GM19463 (cell line): ENCODE measurements at regions not wholly inside any gene's neighbourhood (a gene's known extent, or its start where the extent isn't known, plus 50 kb on each side); places are given as distances from the start of the nearest gene placed in this dataset.

Experiments
- ATAC-seq: cut with Tn5 transposase; IDR thresholded peaks from one replicate; pipeline ENCODE4 v1.9.1; 2021; ENCODE audit warnings: mild to moderate bottlenecking, moderate library complexity; ENCODE audit not compliant: unreplicated experiment

DNA sequence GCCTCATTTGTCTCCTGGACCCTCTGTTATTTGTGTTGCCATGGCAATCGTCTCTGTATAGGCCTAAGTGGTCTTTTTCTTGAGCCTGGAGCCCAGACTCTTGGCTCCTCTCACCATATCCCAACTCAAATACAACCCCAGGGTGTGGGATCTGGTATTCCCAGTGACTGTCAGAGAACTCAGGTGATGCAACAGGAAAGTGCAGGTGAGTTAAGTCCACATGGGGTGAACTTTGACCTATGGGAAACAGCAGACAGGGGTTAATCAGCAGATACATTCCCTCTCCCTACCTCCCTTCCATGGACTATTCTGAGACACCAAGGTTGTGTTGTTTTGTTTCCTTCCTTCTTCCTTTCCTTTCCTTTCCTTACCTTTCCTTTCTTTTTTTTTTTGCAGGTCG lies 130.9 kb upstream of the RPS6KA3 start:
- no peak for ATAC-seq

DNA sequence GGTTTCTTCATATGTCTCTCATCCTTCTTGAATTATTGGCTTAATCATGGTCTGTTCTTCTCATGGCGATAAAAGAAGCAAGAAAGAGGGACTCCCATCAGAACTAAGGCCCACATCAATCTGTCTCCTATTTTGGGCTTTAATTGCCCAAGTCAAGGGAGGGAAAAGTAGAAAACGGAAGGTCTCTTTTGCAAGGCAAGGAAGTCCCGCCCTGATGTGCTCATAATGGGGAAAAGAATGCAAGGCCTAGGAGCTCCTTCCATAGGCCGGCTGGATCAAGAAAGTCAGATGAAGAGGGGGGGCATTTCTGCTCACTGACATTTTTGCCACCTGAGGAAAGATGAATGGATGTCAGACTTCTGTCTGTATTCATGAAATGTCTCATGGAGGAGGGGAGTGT lies 127.7 kb upstream of the RPS6KA3 start:
- ATAC-seq: no peak

DNA sequence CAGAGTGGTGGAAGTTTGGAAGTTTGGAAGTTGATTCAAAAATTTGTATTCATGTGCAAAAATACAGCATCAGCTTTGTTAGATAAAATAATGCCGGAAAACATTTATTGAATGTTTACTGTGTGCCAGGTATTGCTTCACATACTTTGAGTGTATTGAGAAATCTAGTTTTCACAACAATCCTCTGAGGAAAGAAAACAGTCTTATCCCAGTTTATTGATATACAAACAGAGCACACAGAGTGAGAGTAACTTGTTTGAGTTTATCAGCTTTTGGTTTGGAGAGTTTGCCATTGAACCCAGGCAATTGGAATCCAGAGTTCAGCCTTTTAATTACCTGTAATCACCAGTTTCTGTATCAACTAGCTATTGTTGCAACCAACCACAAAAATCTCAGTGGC lies 127.2 kb upstream of the RPS6KA3 start:
- ATAC-seq: no peak

DNA sequence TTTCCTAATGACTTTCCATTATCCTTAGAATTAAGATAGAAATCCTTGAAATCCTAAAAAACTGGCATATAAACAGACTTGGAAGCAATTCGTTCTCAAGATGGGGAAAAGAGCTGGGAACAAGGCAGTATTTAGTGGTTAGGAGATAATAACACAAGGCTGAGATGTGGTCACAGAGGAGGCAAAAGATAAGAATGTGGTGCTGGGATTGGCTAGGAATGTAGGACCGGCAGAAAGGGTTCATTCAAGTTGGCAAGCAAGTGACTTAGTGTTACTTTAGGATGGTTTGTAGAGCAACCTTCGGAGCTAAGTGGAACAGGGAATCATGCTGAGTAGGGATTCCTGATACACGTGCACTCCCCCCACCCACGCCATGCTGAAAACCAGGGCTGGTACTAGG lies 121.9 kb upstream of the RPS6KA3 start:
- no peak for ATAC-seq

DNA sequence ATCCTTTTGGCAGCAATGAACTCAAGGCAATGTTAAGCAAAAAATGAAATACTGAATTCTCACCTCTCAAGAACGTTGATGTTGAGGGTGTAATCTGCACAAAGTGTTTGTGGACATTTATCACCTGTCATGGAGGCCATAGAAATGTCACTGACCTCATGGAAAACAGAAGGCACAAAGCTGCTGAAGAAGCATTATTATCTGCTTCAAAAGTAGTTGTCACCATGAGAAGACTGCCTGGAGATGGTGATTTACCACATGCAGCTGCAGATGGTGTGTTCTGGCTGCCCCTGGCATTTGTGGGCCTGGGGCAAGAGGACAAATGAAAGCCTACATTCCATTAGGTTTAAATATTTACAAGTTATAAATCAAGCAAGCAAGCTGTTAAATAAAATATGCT lies 116.8 kb upstream of the RPS6KA3 start:
- ATAC-seq: no peak

DNA sequence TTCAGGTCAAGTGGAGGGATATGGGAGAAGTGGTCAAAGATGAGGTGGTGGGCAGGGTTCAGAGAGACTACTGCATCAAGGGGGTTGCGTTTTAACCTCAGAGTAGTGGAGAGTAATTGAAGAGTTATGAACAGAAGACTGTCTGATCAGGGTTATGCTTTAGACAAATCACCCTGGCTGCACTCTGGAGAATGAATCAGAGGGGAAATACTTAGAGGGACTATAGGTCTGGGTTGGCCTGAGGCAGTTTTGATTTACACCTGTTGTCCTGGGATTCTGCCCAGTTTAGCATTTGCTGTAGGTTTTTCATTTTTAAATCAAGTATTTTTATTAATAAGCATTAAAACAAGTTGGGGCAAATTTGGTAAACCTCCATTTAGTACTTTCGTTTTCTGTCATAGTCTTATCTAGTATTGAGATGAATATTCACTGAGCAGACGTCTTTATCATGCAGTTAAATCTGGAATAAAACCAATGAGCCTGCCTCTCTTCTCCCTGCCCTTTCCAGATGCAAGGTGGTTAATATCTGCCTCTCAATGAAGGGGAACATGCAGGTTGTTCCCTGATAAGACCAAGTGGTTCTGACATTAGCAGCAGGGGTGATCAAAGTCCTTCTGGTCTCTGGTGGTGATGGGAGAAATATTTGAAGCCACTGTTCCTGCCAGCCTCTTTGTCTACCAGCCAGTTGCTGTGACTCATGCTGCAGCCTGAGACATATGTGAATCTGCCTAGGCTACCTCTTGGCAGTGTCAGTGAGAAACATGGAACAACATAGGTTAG lies 116.0 kb upstream of the RPS6KA3 start:
- peak; percentile 61 for ATAC-seq

DNA sequence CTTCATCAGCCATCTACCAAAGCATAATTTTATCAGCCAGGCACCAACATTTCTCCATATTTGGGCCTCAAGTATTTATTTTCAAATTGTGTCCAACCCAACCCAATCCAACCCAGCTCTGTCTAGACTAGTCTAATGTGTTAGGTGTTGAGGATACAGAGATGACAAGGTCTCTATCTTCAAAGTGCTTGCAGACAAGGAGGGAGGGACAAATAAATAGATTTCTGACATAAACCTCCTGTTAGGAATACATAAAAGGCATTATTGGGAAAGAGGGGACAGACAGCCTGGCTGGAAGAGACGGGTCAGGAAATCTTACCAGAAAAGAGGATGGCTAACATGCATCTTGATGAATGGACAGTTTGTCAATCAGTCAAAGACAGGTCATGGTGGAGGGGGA lies 115.4 kb upstream of the RPS6KA3 start:
- no peak for ATAC-seq

DNA sequence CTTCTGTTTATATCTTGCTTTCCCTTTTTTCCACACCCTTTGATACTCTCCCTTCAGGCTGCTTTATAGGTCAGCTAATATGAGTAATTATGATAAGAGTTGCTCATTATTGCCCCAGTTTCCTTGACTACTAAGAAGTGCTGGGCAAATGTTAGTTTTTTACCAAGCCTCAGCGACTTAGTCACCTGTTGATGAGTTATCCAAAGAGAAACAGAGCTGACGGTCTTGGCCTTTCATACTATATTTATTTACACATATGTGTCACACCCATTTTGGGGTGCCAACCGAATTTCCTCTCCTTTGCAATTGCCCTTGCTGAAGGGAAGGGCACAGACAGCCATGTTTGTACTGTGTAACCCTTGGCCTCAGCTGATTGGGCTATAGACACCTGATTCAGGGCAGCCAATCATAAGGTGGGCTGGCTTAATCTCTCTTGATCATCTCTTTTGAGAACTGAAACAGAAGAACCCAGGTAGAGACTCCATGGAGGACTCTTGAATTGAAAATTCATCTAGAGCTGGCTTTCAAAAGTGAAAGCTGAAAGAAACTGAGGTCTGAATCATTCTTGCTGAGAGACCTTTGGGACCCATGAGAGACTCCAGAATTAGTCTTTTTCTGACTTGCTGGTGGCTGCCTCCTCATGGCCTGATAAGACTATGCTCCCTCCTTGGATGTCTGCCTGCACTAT lies 111.7 kb upstream of the RPS6KA3 start:
- ATAC-seq: no peak

DNA sequence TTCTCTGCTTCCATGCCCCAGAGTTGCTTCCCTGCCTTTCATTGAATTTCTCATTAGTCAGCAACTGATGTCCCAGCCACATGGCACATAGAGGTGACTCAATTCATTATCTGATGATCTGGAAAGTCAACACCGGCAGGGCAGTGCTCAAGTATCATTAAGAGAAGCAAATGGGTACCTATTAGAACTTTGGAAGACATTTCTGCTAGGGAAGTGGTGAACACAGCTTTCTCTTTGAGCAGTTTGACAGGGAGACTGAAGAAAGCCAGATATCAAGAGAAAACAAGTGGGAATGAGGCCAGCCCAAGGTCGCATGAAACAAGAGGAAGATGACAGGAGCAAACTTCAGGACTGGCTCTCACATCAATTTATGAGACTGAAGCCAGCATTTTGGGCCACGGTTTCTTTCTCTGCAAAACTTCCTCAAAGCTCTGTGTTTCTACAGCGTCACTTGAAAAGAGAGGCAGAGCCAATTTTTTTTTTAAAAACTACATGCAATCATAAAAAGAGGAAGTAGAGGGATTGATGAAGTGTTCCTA lies 108.3 kb upstream of the RPS6KA3 start:
- no peak for ATAC-seq

DNA sequence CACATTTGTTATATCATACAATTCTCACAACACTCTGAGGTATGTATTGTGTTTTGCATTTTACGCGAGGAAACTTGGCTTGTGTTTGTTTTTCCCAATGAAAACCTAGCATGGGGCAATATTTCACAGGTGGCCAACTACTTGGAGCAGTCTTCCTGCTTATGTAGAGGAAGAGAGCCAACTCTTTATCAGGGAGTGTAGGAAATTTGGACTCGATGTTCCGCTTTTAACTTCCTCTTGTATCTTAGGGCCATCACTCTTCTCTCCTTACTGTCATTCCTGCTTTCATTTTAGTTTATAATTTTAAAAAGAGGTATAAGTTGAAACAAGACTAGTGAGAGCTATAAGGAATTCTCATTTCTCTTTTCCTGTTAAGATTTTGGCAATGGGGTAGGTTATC lies 107.7 kb upstream of the RPS6KA3 start:
- no peak for ATAC-seq

DNA sequence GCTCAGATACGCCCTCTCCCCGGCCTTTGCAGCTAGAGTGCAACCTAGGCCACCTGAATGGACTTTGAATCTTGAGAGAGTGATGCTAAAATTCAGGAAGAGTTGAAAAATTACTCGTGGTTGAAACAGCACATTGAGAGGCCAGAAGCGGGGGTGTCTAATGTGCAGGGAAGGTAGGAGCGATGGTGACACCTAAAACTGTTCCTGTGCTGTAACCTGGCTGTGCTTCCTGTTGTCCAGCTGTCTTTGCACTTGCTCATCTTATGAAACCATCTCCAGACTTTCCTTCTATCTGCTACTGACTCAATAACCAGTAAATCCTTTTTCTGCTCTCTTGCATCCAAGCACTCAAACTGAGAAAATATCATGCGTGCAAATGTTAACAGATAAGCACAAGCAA lies 106.4 kb upstream of the RPS6KA3 start:
- no peak for ATAC-seq

DNA sequence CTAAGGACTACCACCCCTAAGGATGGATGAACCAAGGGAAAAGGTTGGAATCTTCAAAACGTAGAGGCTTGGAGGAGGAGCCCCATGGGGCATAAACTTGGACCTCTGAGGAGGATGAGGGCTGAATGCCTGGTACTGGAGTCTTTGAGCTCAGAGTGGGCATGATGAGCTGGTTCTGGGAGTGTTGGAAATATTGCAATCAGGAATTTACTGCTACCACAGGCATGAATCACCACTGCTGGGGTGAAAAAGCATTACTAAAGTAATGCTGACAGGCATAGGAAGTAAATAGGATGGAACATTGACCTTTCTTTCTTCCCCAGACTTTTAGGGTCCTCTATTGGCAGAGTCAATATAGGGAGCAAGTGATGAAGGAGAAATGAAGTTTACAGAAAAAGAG lies 105.8 kb upstream of the RPS6KA3 start:
- ATAC-seq: no peak

DNA sequence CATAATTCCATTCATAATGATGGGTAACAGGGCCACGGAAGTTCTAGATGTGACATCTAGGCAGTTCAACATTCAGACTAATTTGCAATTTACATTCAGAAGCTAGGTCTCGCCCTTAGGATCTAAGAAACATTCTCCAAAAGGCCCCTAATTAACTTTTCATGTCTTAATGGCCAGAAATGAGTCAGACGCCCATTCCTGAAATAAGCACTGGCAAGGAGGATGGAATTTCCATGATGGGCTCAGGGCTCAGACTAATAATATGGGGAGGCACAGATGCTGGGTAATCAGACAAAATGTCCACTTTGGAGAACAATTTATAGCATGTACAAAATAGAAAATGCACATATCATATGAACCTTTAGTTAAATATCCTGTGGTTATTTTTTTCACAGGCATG lies 102.8 kb upstream of the RPS6KA3 start:
- ATAC-seq: no peak

DNA sequence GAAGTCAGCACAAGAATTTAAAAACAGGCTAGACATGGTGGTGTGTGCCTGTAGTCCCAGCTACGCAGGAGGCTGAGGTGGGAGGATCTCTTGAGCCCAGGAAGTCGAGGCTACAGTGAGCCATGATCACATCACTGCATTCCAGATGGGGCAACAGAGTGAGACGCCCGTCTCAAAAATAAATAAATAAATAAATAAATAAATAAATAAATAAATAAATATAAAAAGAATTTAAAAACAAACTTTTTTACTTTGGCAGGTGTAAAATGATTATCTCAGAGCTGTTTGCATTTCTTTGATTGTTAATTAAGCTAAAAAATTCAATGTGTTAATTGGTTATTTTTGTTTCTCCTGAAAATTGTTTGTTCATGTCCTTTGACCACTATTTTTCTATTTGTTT lies 97.5 kb upstream of the RPS6KA3 start:
- no peak for ATAC-seq

DNA sequence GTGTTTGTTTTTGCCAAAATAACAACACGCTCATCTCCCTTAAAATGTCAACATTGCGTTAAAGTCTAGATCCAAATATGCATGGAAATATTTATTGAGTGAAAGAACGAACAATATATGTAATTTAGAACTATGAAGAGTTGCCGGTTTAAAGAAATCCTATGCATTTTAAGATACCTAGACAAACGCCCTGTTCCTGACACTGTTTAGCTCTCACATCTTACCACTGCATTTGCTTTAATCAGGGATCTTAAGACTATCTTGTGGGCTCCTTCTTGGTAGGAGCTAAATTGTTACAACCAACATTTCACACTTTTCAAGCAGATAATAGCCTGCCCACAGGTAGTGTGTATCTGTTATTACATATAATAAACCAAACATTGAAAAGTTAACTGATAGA lies 96.6 kb upstream of the RPS6KA3 start:
- no peak for ATAC-seq

DNA sequence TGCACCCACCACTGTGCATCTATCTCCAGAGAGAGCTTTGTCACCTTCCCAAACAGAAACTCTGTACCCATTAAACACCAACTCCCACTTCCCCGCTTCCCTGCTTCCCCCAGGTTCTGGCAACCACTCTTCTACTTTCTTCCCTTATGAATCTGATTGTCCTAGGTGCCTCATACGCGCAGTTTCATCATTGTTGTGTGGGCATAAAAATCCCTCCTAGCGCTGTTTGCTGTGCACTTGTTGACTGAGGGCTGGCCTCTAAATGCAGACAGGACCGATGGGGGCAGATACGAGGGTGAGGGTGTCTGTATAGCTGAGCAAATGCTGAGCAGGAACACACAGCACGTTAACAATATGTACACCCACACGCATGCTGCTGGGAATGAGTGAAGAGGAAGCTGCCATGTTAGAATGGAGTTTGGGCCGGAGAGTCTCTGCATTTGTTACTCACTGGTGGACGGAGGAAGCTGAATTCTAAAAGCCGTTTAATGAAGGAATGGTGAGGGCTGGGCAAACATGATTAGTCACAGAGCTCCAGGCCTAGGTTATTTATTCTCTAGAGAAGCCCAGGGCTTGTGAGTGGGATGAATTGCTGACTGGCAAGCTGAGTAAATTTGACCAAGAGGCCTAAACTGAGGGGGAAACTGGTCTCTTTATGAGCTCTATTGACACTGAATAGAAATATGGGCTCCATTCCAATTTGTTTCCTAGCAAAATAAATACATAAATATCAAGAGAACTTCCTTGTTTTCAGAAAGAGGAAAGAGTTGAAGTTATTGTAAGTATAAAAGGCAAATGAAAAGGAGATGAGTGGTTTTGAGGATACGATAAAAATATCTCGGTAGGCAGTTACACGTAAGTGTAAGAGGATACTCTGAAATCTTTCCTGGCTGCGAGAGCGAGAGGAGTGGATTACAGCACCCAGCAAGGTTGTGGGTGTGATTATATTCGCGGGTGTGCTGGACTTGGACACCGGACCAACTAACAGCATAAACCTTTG lies 95.9 kb upstream of the RPS6KA3 start:
- no peak for ATAC-seq

DNA sequence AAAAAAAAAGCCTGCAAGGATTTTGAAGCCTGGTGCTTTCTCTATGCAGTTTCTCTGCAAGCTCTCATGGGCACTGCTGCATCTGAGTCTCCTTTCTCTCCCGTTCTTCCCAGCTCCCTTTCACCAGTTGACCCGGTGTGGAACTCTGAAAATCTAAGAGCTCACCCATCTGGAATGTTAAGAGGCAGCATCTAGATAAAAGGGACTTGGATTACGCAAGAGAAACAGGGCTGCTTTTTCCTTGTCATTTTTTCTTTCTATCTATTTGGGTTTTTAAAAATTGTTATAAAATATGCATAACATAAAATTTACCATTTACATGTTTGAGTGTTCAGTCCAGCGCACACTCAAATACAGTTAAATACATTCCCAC lies 95.2 kb upstream of the RPS6KA3 start:
- ATAC-seq: no peak

DNA sequence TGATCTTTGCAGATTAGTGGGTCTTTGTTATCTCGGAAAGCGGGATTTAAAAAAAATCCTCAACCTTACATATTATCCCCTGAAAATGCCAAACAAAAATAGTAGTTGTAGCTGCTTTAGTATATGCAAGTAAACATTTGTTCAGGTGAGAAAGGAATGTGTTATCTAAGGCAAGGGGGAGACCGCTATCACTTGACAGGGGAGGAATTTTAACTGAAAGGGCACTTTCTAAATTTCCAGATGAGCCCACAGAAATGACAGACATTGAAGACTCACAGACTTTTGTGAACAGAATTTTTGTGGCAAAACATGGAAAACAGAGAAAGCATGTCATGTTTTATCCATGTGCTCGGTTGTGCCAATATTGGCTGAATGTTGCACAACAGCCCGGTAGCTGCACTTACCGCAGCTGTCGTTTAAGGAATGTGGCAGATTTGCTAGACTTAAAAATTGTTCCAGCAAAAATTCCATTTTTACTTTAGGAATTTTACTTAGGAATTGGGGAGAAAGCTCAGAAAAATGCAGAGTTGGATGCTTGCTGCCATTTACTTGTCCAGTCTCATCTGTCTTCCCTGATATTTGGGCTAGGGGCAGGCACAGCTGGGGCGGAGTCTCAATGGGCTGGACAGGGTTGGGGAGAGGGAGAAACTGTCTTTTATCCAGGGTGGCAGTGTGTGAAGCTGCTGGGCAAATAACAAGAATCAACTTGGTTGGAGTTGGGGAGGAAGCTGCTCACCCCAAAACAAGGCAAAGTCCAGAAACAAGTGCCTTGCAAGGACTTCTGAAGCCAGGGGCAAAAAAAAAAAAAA lies 94.6 kb upstream of the RPS6KA3 start:
- no peak for ATAC-seq

DNA sequence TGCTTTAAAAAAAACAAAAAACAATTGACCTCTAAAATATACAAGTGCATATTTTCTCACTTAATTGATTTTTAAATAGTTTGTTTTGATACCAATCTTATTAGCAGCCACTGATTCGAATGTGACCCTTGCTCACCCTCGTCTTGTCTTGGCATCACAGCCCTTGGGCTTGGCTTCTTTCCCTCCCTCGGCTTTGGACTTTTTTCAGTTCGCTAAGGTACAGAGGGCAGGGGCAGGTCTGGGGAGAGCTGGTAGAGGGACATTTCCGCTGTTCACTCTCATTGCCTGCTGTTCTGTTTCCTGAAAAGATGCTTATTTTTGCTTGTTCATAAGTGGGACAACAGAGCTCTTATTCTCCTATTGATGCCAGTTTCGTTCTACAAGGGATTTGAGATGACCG lies 88.5 kb upstream of the RPS6KA3 start:
- ATAC-seq: no peak

DNA sequence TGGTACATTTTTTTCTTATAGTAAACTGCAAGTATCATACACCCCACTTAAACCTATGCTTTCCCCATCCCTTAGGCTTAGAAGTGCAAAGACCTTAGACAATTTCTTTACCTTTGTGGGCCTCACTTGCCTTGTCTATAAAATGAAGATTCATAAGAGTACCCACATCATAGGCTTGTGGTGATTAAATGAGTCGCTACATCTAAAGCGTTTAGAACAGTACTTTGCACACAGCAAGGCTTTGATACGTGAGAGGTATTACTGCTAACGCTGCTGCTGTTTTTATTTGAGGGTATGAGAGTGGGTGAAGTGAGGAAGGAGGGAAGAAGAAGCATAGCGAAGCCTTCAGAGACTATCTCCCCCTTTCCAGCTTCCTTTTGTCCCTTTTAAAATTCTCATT lies 87.8 kb upstream of the RPS6KA3 start:
- no peak for ATAC-seq
